ENCODE measurements at regions not wholly inside any gene's neighbourhood (a gene's known extent, or its start where the extent isn't known, plus 50 kb on each side); places are given as distances from the start of the nearest gene placed in this dataset.

- TF ChIP-seq ZFX (IDR thresholded peaks at IDR 0.05) (no peak), CTCF (conservative IDR thresholded peaks at IDR 0.05) (no peak)
- no peak overlapping the region for H3K27ac ChIP-seq
Measured at GRCh38 chr10:28806488-28806941, 129.2 kb downstream of the BAMBI start.

- TF ChIP-seq CTCF (conservative IDR thresholded peaks at IDR 0.05) (no peak), ZFX (IDR thresholded peaks at IDR 0.05) (no peak)
- H3K27ac ChIP-seq, result no peak overlapping the region
Measured at GRCh38 chr10:28806951-28807759, 129.8 kb downstream of the BAMBI start.

GRCh38 chr10:28807760-28808613 is 130.7 kb downstream of the BAMBI start:
- H3K27ac ChIP-seq, result no peak overlapping the region
- TF ChIP-seq ZFX (IDR thresholded peaks at IDR 0.05) (no peak), CTCF (conservative IDR thresholded peaks at IDR 0.05) (no peak)

- TF ChIP-seq ZFX (IDR thresholded peaks at IDR 0.05) (no peak), CTCF (conservative IDR thresholded peaks at IDR 0.05) (no peak)
- H3K27ac ChIP-seq, result no peak overlapping the region
Measured at GRCh38 chr10:28808693-28809092, 131.4 kb downstream of the BAMBI start.

- H3K27ac ChIP-seq, result no peak overlapping the region
- TF ChIP-seq CTCF (conservative IDR thresholded peaks at IDR 0.05), result no peak
- no peak for TF ChIP-seq ZFX (IDR thresholded peaks at IDR 0.05)
Measured at GRCh38 chr10:28810057-28810870, 132.9 kb downstream of the BAMBI start.

GRCh38 chr10:28811639-28812349 is 134.5 kb downstream of the BAMBI start:
- H3K27ac ChIP-seq, result no peak overlapping the region
- TF ChIP-seq ZFX (IDR thresholded peaks at IDR 0.05) (no peak), CTCF (conservative IDR thresholded peaks at IDR 0.05) (no peak)
